ENCODE measurements at regions not wholly inside any gene's neighbourhood (a gene's known extent, or its start where the extent isn't known, plus 50 kb on each side); places are given as distances from the start of the nearest gene placed in this dataset.

DNA sequence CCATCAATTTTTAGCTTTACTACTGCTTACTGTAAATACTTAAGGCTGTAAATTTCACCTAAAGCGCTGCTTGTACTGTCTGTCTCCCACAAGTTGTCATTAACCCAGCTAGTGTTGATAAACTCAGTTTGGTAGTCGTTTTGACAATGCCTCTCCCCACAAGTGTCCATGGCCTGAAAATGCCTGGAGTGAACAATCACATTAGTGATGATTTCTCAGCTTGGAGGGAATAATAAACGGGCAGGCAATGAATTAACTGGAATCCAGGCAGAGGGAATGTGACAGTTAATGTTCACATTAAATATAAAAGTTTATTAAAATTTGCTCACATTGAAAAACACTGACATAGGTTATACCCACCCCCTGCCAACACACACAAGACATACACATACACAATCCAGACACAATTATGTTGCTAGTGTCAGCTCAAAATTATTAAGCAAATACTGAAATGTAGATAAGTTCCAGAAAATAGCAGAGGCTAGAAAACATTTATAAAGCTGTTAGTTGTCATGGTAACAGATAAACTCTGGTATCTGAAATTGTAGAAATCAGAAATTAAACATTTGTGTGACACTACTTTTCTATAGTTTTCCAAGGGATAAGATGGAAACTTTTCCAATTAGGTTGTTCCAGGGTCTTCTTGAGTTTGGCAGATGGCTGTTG, 341.9 kb downstream of the DIRAS2 start (continued):
- TF ChIP-seq MAX (IDR thresholded peaks at IDR 0.05), result no peak
- TF ChIP-seq FOSL1 (IDR thresholded peaks at IDR 0.05; ENCODE audit: low read depth), result no peak

DNA sequence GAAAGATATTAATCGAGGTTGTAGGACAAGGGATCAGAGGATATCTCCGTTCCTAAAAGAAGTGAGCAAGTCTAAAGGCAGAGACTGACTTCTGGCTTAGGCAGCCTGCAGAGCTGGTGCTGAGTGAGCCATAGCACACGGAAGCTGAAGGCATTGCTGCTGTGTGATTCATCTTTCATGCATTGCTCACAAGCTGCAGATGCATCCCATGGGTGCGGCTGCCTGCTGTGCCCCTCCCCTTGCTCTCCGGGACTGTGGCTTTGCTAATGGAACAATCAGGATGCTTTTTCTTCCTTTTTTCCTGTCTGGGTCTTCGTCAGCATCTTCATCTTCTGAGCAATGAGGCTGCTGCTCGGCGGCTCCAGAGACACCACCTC, 341.4 kb downstream of the DIRAS2 start:
- Histone ChIP-seq H3K4me2 (ENCODE audit: low read length) (peak overlapping the region; percentile 45), H3K4me3 (replicated peaks in 1 of 2; ENCODE audit: low read depth in 1 of 2, low read length in 2 of 2) (no peak overlapping the region), H3K9me3 (ENCODE audit: control insufficient read depth in 1 of 2, insufficient read depth in 1 of 2, low read depth in 1 of 2, low read length in 2 of 2) (no peaks in the 10 kb centered on the region), H3K27me3 (ENCODE audit: insufficient read depth, low read length) (no peaks in the 10 kb centered on the region), H3K27ac (ENCODE audit: low read depth, low read length) (no peak overlapping the region), H3K9me2 (ENCODE audit: insufficient read depth) (no peaks in the 10 kb centered on the region), H3K79me2 (ENCODE audit: insufficient read depth, low read length) (no peaks in the 10 kb centered on the region), H4K20me1 (ENCODE audit: insufficient read depth) (no peaks in the 10 kb centered on the region), H3K4me1 (ENCODE audit: control insufficient read depth in 1 of 2, insufficient read depth in 2 of 2, low read length in 2 of 2) (peaks cover 0 to 7% of the 10 kb centered on the region in 2 experiments; a peak in 2 of 4 replicates), H3K36me3 (ENCODE audit: control insufficient read depth in 1 of 2, insufficient read depth in 2 of 2, low read length in 2 of 2) (no peaks in the 10 kb centered on the region), H2AFZ (ENCODE audit: low read depth, low read length, poor library complexity, severe bottlenecking) (no peak overlapping the region), H3K9ac (ENCODE audit: low read length) (no peak overlapping the region)
- RAD21 ChIA-PET (ENCODE audit: low non-redundant PET in 1 of 2, low total read pairs in 2 of 2, uncharacterized antibody in 2 of 2, unreplicated experiment in 2 of 2), result no interaction called here
- CTCF ChIA-PET, result interaction anchor here (1.3 kb wide), 1 partner anchor 703 kb away, joined by 3 read pairs; no protein-coding TSS in a partner anchor
- POLR2A ChIA-PET, result interaction anchor here (0.9 kb wide), 1 partner anchor 12 kb away, joined by 3 read pairs; no protein-coding TSS in a partner anchor
- intact Hi-C loops (cut with micrococcal nuclease), result no loop called here
- ATAC-seq (peak; percentile 99), DNase-seq (ENCODE audit: low read depth, low spot score) (peak; percentile 59)
- TF ChIP-seq JUND (IDR thresholded peaks at IDR 0.05) (peak; percentile 41), FOSL1 (IDR thresholded peaks at IDR 0.05; ENCODE audit: low read depth) (peak; percentile 44), SRF (IDR thresholded peaks at IDR 0.05; ENCODE audit: low read depth) (0 out of 2 replicates have a peak, but pooled peaks have one; percentile 34), CBX3 (IDR thresholded peaks at IDR 0.05; ENCODE audit: low read depth) (0 out of 2 replicates have a peak, but pooled peaks have one; percentile 43), TCF7L2 (IDR thresholded peaks at IDR 0.05; ENCODE audit: borderline replicate concordance, extremely low read depth, insufficient read depth, insufficient read length) (no peak)
- BruUV-seq (replicated peaks), result no TSS peak

GRCh38 chr9:90303655-90304054, 339.0 kb downstream of the DIRAS2 start:
- H3K9me3 ChIP-seq (ENCODE audit: control insufficient read depth in 1 of 2, insufficient read depth in 1 of 2, low read depth in 1 of 2, low read length in 2 of 2), result no peaks in the 10 kb centered on the region
- ATAC-seq, result no peak
- TF ChIP-seq REST (IDR thresholded peaks at IDR 0.05; ENCODE audit: low read depth), result no peak
- TF ChIP-seq JUND (IDR thresholded peaks at IDR 0.05), result no peak
- no peak for TF ChIP-seq ZFX (IDR thresholded peaks at IDR 0.05)
- no peak for TF ChIP-seq MAX (IDR thresholded peaks at IDR 0.05)
- no peak for TF ChIP-seq FOSL1 (IDR thresholded peaks at IDR 0.05; ENCODE audit: low read depth)
- TF ChIP-seq CEBPB (IDR thresholded peaks at IDR 0.05; ENCODE audit: low read depth), result no peak
- no peak for TF ChIP-seq ZNF274 (IDR thresholded peaks at IDR 0.05; ENCODE audit: low read depth, low read length)
- no peak for TF ChIP-seq SP1 (IDR thresholded peaks at IDR 0.05; ENCODE audit: low read depth)
- no peak for TF ChIP-seq EZH2phosphoT487 (IDR thresholded peaks at IDR 0.05; ENCODE audit: borderline replicate concordance)
- no peak for TF ChIP-seq POLR2AphosphoS5 (IDR thresholded peaks at IDR 0.05; ENCODE audit: low read depth, low read length)
- no peak for TF ChIP-seq TCF7L2 (IDR thresholded peaks at IDR 0.05; ENCODE audit: borderline replicate concordance, extremely low read depth, insufficient read depth, insufficient read length)

More at GRCh38 chr9:90303655-90304054, 339.0 kb downstream of the DIRAS2 start:
- H3K4me2 ChIP-seq (ENCODE audit: low read length), result no peak overlapping the region
- ChIA-PET CTCF (no interaction called here), POLR2A (no interaction called here), RAD21 (ENCODE audit: low non-redundant PET in 1 of 2, low total read pairs in 2 of 2, uncharacterized antibody in 2 of 2, unreplicated experiment in 2 of 2) (no interaction called here)
- no peak overlapping the region for H3K9ac ChIP-seq (ENCODE audit: low read length)
- H3K4me1 ChIP-seq (ENCODE audit: control insufficient read depth in 1 of 2, insufficient read depth in 2 of 2, low read length in 2 of 2), result peaks cover 0 to 7% of the 10 kb centered on the region in 2 experiments; a peak in 2 of 4 replicates
- DNase-seq (ENCODE audit: low read depth, low spot score), result no peak
- H3K36me3 ChIP-seq (ENCODE audit: control insufficient read depth in 1 of 2, insufficient read depth in 2 of 2, low read length in 2 of 2), result no peaks in the 10 kb centered on the region
- no peak overlapping the region for H2AFZ ChIP-seq (ENCODE audit: low read depth, low read length, poor library complexity, severe bottlenecking)
- H3K27me3 ChIP-seq (ENCODE audit: insufficient read depth, low read length), result no peaks in the 10 kb centered on the region
- no peaks in the 10 kb centered on the region for H3K9me2 ChIP-seq (ENCODE audit: insufficient read depth)
- intact Hi-C loops (cut with micrococcal nuclease), result no loop called here
- no peaks in the 10 kb centered on the region for H3K79me2 ChIP-seq (ENCODE audit: insufficient read depth, low read length)
- H3K4me3 ChIP-seq (replicated peaks in 1 of 2; ENCODE audit: low read depth in 1 of 2, low read length in 2 of 2), result no peak overlapping the region
- no peak overlapping the region for H3K27ac ChIP-seq (ENCODE audit: low read depth, low read length)
- no peaks in the 10 kb centered on the region for H4K20me1 ChIP-seq (ENCODE audit: insufficient read depth)
- no TSS peak for BruUV-seq (replicated peaks)
